GM18858 (cell line): ENCODE measurements at regions not wholly inside any gene's neighbourhood (a gene's known extent, or its start where the extent isn't known, plus 50 kb on each side); places are given as distances from the start of the nearest gene placed in this dataset.
A peak's percentile ranks its signal among the peaks of the same experiment; 100 is the strongest.

Source experiments
- ATAC-seq: cut with Tn5 transposase; IDR thresholded peaks from one replicate; pipeline ENCODE4 v1.9.1; 2021; ENCODE audit not compliant: unreplicated experiment

- ATAC-seq = no peak
These were observed 56.5 kb downstream of the CT47B1 start for GRCh38 chrX:120819126-120819525.

- no peak for ATAC-seq
These were observed 61.7 kb downstream of the CT47B1 start for GRCh38 chrX:120813982-120814381.

GRCh38 chrX:120801426-120801825, 74.2 kb downstream of the CT47B1 start:
- no peak for ATAC-seq

DNA sequence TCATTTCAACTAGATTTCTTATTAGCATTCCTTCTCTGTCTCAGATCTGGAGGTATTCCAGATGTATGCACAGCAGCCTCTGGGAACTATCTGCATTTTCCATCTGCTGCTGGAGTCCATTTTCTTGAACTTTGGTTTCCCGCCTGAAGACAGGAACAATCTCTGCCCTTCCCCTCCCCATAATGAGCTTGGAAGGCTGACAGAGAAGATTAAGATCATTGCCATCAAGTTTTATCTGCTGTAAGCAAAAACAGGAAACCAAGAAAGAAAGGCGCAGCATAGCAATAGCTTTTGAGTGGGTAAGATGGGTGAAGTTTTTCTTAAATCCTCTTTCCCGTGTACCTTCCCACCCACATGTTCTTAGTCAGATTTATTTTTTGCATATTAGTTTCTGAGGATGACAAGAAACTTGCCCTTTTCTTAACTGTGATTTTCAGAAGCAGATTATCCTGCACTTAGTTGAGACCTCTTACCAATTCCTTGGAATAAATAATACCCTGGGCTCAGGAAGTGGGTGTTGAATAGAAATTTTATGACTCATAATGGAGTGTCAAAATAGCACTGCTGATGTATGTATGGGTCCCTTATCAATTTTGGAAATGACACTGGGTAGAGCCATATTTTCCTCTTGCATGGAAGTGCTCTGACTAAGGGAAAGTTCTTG, 78.3 kb downstream of the CT47B1 start:
- no peak for ATAC-seq

DNA sequence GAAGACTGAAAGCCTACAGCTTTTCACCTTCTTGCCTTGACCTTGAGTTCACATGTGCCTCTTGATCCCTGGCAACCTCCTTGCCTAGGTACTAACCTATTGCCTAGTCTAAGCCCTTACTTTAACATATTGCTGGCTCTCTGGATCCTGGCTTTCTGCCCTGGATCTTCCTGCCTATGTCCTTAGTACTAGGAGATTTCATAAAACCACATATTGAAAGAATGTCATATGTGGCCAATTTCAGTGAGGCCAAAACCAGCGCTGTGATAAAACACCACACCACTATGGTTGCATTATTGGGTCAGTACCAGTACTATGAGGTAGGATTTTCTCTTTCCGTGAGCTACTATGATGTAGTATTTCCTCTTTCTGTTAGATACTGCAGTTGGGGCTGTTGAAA, 80.4 kb downstream of the CT47B1 start:
- ATAC-seq = no peak

- no peak for ATAC-seq
These were observed 81.1 kb downstream of the CT47B1 start for GRCh38 chrX:120794525-120794975.

- no peak for ATAC-seq
These were observed 82.6 kb downstream of the CT47B1 start for GRCh38 chrX:120793098-120793497.

- ATAC-seq = no peak
These were observed 84.5 kb downstream of the CT47B1 start for GRCh38 chrX:120791013-120791643.

DNA sequence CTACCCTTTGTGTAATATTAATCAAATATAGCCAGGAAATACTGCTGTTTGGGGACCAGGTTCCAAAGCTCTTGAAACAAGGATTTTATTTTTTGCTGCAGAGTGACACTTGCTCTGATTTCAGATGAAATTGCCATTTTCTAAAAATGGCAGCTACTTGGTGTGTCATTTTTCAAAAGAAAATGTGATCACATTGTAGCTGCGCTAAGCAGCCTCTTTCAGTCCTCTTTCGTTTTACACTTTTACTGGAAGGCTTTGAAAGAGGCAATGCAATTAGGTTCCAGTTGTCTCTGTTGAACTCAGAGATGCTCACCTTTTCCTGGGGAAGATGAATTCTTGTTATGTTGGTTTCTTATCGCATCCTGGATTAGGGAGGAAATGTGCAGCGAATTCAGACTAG, 85.1 kb downstream of the CT47B1 start:
- ATAC-seq = no peak

DNA sequence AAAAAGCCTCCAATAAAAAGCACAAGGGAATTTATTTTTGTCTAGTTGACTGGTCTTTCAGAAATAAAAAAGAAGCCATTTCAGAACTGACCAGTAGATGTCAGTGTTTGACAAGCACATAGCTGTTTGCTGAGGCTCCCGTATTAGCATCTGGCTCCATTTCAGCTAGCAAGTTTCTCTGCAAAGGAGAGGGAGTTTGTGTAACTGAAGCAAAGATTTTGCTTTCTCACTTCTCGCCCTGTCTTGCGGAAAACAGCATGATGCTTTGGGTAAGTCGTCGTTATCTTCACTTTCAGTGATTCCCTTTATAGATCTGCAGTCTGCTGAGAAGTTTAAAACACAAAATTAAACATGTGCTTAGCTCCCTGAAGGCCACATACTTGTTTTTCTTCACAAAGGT, 85.5 kb downstream of the CT47B1 start:
- peak; percentile 76 for ATAC-seq

GRCh38 chrX:120781403-120781802, 94.3 kb downstream of the CT47B1 start:
- ATAC-seq = no peak

GRCh38 chrX:120775959-120776358, 99.7 kb downstream of the CT47B1 start:
- ATAC-seq = no peak

DNA sequence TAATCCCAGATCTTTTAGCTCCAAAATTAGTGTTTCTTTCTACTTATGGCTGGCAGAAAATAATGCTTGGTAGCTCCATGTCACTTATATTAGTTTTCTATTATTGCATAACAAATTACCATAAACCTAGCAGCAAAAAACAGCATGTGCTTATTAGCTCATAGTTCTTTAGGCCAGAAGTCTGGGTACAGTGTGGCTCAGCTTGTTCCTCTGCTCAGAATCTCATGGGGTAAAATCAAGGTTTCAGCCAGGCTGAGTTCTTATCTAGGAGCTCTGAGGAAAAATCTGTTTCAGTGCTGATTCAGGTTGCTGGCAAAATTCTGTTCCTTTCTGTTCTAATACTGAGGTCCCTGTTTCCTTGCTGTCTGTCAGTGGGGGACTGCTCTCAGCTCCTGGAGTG, 101.1 kb downstream of the CT47B1 start:
- no peak for ATAC-seq

- no peak for ATAC-seq
These were observed 101.9 kb downstream of the CT47B1 start for GRCh38 chrX:120773801-120774200.

DNA sequence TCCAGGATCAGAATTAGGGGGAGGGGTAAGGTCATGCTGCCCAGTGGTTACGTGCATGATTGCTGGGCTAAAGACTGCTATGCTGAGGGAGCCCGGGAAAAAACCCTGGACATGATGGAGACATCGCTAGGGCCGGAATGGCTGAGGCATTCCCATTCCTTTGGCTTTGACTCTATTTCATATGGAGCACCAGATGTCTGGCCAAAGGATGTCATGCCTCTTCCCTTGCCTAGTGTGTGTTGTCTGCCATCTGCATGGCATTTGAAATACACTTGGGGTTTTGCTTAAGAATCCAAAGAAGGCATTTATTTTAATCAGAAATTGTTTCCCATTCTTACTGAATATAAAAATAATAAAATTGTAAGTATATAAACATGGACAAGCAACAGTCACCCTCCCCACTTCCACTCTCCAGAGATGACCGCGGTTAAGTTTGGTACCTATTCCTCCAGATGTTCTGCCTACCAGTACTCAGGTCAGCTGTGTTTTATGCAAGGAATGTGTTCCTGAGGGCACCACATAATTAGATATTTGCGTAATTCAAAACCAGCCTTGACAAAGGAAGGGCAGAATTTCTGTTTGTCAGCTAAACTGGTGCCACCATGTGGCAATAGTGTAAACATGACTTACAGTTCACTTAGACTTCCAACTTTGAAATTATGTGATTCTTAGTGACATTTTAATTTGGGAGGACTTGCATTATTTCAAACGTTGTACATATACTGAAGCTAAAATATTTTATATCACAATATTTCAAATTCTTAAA, 105.9 kb downstream of the CT47B1 start:
- ATAC-seq = peak; percentile 65

- ATAC-seq = no peak
These were observed 107.0 kb downstream of the CT47B1 start for GRCh38 chrX:120768681-120769080.

DNA sequence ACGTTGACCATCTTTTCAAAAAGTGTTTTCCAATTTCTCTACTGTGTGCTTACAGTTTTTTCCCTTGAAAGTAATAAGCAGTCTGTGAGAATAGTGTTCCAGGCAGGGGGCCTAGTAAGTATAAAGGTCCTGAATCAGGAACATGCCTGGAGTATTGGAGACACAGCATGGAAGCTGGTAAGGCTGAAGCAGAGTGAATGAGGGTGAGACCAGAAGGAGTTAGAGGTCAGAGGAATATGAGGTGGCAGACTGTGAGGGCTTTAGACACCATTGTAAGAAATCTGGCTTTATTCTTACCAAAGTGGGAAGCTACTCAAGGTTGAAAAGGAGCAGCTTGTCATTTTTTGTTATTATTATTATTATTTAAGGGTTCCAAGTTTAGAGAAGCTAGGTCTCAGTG, 107.4 kb downstream of the CT47B1 start:
- ATAC-seq = no peak

GRCh38 chrX:120763269-120763668, 112.4 kb downstream of the CT47B1 start:
- no peak for ATAC-seq

DNA sequence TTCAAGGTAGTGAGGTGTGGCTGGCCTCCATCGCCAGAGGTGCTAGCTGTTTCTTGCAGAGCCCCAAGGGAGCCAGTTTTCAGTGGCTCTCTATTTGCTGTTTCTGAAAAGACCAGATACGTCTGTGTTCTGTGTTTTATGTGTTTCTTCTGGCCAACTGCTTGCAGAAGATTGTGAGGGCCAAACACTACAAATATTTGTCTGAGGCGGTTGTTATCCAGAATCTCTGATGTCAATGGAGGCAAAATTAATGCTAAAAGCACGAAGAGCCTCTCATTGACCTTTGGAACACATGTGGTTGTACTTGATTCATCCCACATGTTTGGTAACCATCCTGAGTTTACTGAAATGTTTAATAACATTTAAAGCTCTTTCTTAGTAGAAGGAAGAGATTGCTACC, 113.9 kb downstream of the CT47B1 start:
- ATAC-seq = no peak

DNA sequence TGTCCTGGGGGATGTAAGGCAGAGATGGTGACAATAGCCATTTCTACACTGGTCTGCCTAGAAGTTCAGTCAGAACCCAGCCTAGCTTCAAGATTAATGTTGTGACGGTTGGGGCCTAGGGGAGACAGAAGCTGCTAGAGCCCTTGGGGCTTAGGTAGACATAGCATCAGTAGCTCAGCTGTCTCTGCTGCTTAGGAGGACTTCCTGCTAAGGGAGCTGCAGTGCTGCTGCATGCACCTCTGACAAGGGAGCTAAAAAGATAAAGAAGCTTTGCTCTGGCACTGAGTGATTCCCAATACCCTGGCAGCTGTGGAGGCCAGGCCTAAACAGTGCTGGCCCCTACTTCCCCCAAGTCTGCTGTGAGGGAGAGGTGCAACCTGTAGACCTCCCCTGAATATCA, 116.0 kb downstream of the CT47B1 start:
- no peak for ATAC-seq

- peak; percentile 55 for ATAC-seq
These were observed 120.4 kb downstream of the CT47B1 start for GRCh38 chrX:120755066-120755846.
